HG03060 (cell line): ENCODE measurements at regions not wholly inside any gene's neighbourhood (a gene's known extent, or its start where the extent isn't known, plus 50 kb on each side); places are given as distances from the start of the nearest gene placed in this dataset.
"Not testable (repeated sequence)": the region's sequence is repeated elsewhere in the genome, so short reads cannot be mapped to it uniquely, and the experiment has no call there.

ENCODE experiments used
- ATAC-seq: cut with Tn5 transposase; IDR thresholded peaks from one replicate; pipeline ENCODE4 v1.9.1; 2021; ENCODE audit warnings: low read depth, moderate number of reproducible peaks; ENCODE audit not compliant: unreplicated experiment

DNA sequence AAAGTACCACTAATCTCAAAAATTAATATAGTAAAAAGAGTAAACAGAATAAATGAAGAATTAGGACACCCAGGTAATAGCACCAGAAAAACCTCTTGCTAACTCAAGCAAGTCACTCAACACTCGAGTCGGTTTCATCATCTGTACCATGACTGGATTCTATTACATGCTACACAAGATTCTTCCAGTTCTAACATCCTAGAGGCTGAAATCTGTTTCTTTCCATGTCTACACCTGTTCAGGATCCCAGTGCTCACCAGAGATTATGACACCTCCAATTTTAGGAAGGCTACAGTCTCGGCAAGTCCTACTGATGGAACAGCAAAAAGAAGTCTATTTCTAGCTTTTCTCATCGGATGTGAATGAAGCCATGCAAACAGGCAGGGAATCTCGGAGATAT is 95.3 kb upstream of the ANK3 start:
- ATAC-seq = no peak

DNA sequence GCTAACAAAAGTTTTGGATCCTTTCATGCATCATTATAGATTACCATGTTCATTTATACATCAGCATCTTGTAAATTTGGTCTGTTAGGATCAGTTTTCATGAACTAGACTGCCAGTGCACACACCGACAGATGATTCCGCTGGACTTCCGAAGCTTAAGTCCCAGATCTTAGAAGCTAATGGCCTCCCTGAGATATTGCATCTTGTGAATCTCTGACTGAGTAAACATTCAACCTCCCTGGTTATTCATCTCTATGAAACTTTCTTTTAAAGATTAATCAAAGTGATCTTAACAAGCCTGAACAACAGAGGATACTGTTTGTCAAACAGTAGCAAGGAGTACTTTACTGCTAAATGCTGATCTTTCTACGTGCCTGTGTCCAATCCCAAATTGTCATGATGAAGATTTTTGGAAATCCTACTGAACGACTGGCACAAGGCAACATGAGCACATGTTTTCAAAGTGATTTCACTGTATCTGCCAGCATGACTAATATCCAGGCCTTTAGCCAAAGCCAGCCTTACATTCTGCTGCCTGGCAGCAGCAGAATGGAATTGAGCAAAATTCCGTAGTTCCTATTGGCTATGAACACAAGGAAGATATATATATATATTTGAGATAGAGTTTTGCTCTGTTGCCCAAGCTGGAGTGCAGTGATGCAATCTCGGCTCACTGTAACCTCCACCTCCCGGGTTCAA is 91.3 kb upstream of the ANK3 start:
- no peak for ATAC-seq

DNA sequence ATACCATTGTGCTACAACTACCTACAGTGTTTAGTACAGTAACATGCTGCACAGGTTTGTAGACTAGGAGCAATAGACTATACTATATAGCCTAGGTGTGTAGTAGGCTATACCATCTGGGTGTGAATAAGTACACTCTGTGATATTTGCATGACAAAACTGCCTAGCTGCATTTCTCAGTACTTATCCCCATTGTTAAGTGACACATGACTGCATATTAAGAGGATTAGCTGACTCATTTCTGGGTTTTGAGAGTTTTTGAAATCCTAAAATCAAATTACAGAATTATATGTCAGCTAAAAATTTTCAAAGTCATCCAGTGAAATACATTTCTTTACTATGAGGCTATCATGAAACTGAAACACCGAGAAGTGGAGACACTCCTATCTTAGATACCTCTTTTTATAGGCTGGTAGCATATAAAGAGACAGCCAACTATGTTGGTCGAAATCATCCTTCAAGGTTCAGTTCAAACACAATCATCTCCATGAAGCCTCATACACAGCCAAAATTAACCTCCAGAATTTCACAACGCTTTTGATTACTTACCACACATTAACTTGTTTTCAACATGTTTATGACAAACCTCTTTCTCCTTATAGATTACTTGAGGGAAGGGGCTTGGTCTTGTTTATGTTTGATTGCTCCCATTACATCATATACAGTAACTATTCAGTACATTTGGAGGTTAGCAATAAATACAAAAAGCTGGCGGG is 89.8 kb upstream of the ANK3 start:
- ATAC-seq = no peak

DNA sequence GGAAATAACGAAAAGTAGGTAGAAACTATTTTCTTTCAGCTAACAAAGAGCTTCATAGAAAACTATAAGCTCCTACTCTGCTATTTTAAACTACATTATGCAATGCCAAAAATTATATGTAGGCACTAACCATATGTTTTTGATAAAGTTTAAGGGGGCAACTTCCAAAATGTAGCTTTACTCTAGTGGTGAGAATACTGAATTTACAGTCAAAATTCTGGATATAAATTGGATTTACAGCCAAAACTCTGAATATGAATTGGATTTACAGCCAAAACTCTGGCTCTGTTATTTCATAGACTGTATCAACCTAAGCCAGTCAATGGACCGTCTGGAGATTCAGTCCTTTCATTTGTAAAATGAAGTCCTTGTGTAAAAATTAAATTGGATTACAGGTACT is 86.8 kb upstream of the ANK3 start:
- ATAC-seq = no peak

DNA sequence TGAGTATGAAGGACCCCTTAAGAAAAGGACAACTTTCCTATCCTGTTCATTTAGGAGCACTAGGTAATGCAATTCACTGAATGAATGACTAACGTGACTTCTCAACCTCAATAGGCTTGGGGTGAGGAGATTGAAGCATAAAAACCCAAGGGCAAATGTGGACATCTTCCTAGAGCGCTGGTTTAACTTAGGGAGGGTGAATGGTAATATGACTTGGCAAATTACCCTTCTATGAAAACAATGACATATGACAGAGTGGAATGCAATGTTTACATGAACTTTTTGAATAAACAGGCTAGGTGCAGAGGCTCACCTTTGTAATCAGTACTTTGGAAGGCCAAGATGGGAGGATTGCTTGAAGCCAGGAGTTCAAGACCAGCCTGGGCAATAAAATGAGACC is 83.9 kb upstream of the ANK3 start:
- no peak for ATAC-seq

DNA sequence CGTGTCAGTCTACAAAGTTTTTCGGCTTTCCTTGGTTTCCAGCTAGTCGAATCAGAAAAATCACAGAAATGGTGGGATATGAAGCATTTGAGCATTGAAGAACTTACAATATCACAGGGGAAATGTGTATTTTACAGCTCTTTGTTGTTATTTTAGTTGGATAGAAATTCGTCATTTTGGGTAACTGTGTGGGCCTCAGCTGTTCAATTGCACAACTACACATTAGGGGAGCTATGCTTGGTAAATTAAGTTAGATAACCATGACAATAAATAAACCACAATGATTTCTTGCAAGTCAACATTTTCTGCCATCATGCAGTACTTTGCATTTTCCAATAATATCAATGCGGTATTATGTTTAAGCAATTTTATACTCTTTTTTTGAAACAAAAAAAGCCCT is 80.4 kb upstream of the ANK3 start:
- no peak for ATAC-seq

DNA sequence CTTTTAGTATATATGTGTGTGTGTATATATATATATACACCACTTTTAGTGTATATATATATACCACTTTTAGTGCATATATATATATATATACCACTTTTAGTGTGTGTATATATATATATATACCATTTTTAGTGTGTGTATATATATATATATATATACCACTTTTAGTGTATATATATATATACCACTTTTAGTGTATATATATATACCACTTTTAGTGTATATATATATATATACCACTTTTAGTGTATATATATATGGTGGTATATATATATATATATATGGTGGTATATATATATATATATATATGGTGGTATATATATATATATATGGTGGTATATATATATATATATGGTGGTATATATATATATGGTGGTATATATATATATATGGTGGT is 79.5 kb upstream of the ANK3 start:
- not testable (repeated sequence) for ATAC-seq

DNA sequence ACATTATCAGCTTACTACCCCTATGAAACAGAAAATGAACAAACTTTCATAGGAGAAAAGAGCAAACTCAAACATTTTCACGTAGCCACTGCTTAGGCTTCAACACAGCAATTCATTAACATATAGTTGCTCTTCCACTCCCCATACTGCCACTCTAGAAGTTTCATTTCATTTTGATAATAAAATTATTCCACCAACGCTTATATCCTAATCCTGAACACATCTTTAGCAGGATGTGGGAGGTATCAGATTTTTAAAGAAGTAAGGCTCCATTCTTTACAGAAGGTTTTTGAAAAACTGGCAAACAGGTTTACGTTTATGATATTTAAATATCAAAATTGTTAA is 77.5 kb upstream of the ANK3 start:
- no peak for ATAC-seq

DNA sequence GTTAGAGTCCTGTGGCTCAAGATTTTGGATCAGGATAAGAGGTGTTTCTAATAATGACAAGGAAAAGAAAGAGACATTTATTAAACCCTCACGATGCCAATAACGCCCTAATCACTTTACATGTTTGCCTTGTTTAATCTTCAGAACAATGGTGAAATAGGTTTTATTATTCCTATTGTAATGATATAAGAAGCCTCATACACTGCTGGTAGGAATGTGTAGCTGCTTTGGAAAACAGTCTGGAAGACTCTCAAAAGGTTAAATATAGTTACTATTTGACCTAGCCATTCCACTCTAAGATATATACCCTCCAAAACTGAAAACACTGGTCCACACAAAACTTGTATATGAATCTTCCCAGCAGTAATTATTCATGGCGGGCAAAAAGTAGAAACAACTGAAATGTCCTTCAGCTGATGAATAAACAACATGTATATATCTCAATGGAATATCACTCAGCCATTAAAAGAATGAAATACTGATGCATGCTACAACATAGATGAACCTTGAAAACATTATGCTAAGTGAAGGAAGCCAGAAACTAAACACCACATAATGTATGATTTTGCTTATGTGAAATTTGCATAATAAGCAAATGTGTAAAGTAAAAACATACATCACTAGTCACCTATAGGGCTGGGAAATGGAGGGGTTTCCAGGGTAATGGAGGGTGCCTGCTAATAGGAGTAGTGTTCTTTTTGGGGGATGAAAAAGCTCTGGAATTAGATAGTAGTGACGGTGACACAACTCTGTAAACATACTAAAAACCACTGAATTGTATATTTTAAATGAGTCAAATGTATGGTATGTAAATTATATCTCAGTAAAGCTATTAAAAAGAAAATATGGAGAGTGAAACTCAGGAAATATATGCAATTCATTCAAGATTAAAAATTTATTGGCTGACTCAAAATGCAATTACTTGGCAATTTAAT is 76.9 kb upstream of the ANK3 start:
- ATAC-seq = no peak

DNA sequence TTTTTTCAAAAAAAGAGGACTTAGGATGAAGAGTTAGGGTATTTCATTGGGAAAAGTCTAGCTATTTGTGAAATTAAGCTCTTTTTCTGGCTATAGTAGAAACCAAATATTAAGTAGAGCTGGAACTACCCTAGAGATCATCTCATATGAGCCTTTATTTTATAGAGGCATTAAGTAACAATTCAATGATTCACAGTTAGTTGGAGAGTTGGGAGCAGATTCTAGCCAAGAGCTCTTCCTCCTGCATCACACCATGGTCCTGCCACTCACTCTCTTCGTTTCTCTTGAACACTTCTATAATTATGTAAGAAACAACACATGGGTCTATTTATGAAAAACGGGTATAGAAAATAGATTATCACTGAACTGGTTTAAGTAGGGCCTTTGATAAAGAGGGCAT is 76.1 kb upstream of the ANK3 start:
- ATAC-seq = no peak

DNA sequence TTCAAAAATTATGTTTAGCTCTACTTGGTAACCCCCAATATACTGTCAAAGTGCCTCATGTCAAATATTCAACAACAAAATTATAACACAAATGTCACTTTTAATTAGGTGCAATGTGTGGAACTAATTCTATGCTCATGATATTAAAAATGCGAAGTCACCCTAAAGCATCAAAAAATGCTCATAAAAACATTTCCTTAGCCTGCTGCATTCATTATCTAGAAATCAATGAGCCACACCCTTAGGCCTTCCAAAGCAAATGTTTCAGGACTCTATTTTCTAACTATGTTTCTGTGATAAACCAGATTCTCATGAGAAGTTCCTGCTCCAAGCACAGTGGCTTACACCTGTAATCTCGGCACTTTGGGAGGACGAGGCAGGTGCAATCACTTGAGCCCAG is 75.0 kb upstream of the ANK3 start:
- ATAC-seq = no peak

DNA sequence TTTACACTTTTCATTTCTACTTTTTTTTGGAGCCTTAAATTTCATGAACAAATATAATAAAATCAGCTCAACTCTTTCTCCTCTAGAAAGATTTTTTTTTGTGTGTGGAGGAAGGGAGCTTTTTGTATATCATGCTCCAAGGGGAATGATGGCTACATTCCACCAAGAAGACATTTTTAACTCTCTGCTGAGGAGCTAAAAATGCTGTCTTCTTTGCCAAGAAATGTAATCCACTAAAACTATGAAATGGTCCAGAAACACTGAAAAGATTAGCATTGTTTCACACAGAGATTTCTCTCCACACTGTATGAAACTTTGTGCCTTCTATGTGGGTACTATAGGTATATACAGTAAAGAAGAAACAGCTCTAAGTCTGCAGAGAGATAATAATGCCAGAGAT is 74.1 kb upstream of the ANK3 start:
- no peak for ATAC-seq

DNA sequence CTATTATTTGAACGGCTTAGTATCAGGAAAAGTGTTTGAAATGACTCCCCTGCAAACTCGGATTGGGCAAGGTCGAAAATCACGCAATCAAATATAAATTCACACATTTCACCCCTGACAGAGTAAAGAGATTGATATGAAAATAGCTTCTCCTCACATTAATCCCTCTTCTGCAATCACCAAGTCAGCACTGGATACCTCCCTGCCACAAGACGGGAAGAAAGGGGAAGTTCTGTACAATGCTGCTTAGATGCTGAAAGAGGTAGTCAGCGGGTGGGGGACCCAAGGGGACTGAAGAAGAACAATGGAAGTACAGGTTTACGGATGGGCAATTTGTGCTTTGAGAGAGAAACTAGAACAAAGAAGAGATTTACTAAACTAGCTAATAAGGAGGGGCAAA is 72.0 kb upstream of the ANK3 start:
- ATAC-seq = no peak

DNA sequence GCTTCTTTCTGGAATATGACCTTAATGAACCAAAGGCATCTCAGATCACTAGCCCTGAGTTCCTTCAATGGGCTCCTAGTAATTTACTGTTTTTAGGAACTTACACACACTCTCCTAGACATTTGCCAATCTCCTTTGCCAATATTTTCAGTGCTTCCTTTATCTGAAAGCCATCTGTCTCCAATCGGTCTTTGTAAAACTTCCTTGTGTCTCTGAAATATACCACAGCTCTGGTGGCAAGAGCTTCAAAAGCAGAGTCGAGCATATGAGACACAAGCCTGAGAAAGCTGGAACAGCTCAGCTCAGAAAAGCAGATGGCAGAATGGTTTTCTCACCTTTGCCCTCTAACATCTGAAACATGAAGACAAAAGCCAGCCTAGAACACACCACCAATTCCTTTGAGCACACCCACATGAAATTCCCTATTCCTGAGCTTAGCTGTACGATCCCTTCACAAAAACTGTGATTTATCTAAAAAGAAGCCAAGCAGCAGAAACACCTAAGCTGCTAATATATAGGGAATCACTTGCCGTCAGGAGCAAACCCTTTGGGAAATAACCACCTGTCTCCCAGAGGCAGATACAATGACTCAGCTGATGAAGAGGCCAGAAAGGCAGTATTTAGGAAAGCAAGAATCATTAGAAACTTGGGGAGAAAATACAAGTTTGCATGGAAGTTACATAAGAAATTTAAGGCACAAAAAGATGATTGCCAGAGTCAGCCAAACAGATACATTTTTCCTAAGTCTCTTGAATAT is 70.2 kb upstream of the ANK3 start:
- no peak for ATAC-seq

DNA sequence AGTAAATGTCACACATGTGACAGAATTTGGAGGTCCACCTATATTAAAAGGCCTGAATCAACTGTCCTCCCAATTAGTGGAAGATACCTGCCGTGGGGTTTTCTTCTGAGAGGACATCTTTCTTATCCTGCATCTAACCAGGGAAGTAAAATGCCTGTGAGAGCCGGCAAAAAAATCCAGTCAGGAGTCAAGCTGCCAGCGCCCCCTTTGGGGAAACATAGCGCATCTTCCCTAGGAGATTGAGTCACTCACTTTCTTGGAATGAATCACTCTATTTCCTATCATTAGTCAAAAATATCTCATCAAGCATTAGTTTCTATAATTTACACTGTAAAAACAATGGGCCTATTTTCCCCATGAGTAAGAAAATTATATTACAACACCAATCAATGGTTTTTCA is 66.4 kb upstream of the ANK3 start:
- ATAC-seq = no peak

DNA sequence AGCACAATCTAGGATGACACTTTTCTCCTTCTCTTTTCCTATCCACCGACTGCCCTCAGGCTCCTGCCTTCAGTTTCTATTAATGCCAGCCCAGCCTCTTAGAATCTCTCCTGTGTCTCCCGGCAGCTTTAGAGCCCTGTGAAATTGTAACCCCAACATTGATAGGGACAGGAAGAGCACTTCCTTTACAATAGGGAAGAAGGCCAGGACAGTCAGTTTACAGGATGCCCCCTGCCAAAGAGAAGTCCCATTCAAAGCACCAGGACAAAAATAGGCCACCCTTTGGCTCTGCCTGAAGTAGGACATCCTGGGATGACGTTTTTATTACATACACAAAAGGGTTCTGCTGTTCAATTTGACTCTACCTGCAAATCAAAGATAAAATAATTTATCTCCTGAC is 64.7 kb upstream of the ANK3 start:
- no peak for ATAC-seq

DNA sequence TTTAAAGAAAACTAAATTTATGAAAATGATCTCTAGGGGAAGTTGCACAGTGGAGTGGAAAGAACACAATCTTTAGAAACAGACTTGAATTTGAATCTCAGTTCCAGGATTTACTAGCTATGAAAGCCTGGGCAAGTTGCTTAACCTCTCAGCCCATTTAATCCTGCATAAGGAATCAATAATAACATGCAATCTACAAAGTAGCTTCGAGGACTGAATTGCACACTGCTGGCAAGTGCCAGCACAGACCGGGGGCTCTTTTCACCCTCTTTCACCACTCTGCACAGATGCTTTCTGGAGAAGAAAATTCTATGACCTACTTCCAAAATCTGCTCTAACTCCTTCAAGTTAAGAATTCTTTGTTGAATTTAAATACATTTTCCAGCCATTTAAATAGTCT is 63.4 kb upstream of the ANK3 start:
- no peak for ATAC-seq

DNA sequence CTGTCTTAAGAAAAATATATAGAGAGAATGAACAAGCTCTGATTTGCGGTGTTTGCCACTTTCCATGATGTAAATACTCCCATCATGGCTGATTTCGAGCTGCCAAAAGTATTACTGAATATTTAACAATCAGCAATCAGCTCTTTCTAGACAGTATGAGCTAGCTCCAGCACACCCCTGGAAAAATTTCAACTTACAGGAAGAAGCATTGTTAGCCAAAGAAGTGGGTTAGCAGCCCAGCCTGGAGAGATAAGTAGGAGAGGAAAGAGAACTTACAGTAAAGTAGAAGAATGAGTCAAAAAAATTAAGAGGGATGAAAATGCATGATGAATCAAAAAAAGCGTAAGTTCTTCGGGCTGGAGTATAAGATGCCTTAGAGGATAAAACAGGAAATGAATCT is 60.6 kb upstream of the ANK3 start:
- ATAC-seq = no peak

DNA sequence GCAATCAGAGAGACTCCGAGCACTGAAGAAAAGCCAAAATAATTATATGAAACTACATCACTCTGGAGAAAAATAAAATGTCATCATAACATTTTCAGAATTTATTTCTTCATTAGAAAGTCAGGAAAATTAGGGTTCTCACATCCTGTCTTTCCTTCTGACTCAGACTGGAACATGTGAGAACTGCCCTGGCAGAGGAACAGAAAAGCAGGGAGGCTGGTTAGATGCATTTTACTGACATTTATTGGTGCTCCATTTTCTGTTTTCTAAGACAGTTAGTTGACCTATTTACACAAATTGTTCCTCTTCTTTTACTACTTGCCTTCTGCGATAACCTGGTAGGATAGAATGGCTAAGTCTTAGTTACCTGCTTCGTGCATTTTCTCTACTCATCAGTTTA is 58.6 kb upstream of the ANK3 start:
- ATAC-seq = no peak

DNA sequence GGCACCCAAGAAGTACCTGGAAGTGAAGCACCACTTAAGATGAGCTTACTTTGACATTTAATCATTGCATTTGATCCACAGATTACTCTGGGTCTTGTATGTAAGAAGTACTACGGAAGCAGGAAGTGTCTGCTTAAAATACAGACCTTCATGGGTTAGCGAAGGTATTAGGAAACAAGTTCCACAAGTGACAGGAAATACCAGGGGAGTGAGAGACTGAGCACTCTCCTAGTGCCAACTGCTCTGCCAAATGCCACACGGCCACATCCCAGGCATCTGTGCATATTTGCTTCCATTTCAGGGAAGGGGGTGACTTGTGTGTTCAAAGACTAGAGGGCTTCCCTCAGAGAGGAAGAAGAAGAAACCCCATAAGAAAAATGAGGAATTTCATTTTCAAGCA is 57.2 kb upstream of the ANK3 start:
- no peak for ATAC-seq
